AG09309 (cell line): ENCODE measurements at regions not wholly inside any gene's neighbourhood (a gene's known extent, or its start where the extent isn't known, plus 50 kb on each side); places are given as distances from the start of the nearest gene placed in this dataset.
"Not testable (repeated sequence)": the region's sequence is repeated elsewhere in the genome, so short reads cannot be mapped to it uniquely, and the experiment has no call there.

Experiments used
- DNase-seq: peaks from one replicate; pipeline ENCODE4 v3.0.0-alpha.2; 2010; ENCODE audit warnings: low read depth
- H3K4me3 ChIP-seq: 2 replicates; pipeline ENCODE4 v1.5.1; 2011; ENCODE audit warnings: mild to moderate bottlenecking, low read depth, low read length, moderate library complexity; ENCODE audit not compliant: control insufficient read depth
- TF ChIP-seq, protein P1 (sequence below): IDR thresholded peaks from 2 replicates; pipeline ENCODE4 v1.5.1; 2011; ENCODE audit warnings: mild to moderate bottlenecking, low read depth, low read length, inconsistent platforms; ENCODE audit not compliant: insufficient read depth, control insufficient read depth; ENCODE audit errors: missing control alignments

DNA sequence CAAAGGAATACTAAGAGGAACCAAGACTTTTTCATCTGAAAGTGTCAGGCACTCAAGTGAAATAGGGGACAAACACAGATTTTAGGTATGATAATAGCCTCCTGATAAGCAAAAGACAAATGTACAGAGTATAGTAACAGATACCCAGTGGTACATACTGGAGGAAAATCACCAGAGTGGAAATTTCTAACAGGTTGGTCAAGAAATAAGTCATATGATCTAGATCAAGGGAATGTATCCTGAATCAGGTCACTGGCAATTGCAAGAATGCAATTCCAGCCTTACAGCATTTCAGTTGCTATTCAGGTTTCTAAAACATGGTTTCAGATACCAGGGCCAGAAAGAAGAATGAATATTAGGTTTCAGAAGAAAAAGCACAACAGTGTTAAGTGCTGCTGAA lies 82.2 kb upstream of the SLCO6A1 start:
- no peak overlapping the region for H3K4me3 ChIP-seq
- TF ChIP-seq, protein P1, sequence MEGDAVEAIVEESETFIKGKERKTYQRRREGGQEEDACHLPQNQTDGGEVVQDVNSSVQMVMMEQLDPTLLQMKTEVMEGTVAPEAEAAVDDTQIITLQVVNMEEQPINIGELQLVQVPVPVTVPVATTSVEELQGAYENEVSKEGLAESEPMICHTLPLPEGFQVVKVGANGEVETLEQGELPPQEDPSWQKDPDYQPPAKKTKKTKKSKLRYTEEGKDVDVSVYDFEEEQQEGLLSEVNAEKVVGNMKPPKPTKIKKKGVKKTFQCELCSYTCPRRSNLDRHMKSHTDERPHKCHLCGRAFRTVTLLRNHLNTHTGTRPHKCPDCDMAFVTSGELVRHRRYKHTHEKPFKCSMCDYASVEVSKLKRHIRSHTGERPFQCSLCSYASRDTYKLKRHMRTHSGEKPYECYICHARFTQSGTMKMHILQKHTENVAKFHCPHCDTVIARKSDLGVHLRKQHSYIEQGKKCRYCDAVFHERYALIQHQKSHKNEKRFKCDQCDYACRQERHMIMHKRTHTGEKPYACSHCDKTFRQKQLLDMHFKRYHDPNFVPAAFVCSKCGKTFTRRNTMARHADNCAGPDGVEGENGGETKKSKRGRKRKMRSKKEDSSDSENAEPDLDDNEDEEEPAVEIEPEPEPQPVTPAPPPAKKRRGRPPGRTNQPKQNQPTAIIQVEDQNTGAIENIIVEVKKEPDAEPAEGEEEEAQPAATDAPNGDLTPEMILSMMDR: no peak
- DNase-seq: no peak

DNA sequence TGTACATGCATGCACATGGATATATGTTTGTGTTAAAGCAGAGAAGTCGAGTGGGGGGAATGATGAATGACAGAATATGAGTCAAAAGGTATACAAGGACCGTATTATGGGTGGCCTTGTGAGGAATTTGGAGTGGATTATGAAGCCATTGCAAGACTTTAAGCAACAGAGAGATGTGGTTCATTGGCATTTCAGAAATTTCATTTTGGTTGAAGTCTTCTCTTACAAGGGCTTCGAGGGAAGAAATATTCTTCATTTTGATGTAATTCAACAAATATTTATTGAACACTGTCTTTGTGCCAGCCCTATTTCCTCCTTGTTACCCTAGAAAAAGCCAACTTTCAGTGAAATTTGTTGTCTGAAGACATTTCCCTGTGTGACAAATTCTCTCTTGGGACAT lies 83.9 kb upstream of the SLCO6A1 start:
- DNase-seq: peak; percentile 3
- TF ChIP-seq, protein P1: no peak
- no peak overlapping the region for H3K4me3 ChIP-seq

GRCh38 chr5:102583276-102584124 lies 84.7 kb upstream of the SLCO6A1 start:
- no peak overlapping the region for H3K4me3 ChIP-seq
- no peak for DNase-seq
- TF ChIP-seq, protein P1: no peak

DNA sequence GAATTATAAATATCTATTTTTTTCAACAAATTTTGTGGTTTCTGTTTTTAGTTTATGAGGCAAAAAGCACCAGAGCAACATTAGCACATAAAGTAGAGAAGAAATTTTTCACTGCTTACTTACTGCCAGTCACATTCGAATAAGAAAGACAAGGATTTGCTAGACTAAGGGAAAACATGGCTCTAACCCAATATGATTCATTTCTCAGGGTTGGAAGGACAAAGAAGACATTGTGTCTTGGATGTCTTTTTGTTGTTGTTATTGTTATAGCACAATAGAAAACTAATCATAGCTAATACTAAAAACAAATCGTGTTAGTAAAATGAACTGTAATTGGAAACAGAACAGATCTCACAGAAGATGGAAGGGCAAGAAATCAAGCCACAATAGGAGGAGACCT lies 90.9 kb upstream of the SLCO6A1 start:
- H3K4me3 ChIP-seq: no peak overlapping the region
- DNase-seq: no peak
- TF ChIP-seq, protein P1: no peak

- TF ChIP-seq, protein P1: no peak
- no peak for DNase-seq
- H3K4me3 ChIP-seq: no peak overlapping the region
Measured at GRCh38 chr5:102590467-102590866, 91.7 kb upstream of the SLCO6A1 start.

GRCh38 chr5:102591650-102592049 lies 92.8 kb upstream of the SLCO6A1 start:
- TF ChIP-seq, protein P1: no peak
- H3K4me3 ChIP-seq: no peak overlapping the region
- DNase-seq: no peak

DNA sequence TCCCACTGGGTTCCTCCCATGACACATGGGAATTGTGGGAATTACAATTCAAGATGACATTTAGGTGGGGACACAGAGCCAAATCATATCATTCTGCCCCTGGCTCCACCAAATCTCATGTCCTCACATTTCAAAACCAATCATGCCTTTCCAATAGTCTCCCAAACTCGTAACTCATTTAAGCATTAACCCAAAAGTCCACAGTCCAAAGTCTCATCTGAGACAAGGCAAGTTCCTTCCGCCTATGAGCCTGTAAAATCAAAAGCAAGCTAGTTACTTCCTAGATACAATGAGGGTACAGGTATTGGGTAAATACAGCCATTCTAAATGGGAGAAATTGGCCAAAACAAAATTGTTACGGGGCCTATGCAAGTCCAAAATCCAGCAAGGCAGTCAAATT lies 93.8 kb upstream of the SLCO6A1 start:
- DNase-seq, H3K4me3 ChIP-seq: not testable (repeated sequence)
